ENCODE measurements at regions not wholly inside any gene's neighbourhood (a gene's known extent, or its start where the extent isn't known, plus 50 kb on each side); places are given as distances from the start of the nearest gene placed in this dataset.

GRCh38 chr21:45339421-45340402 lies 52.0 kb upstream of the POFUT2 start:
- TF ChIP-seq ZNF274 (IDR thresholded peaks at IDR 0.05; ENCODE audit: low read depth, low read length) (no peak), YY1 (IDR thresholded peaks at IDR 0.05; ENCODE audit: insufficient read depth, insufficient read length) (no peak), SUZ12 (IDR thresholded peaks at IDR 0.05; ENCODE audit: extremely low read depth, insufficient read depth, insufficient read length) (no peak)

Data from NT2/D1 (cell line).